G401 (cell line): ENCODE measurements at regions not wholly inside any gene's neighbourhood (a gene's known extent, or its start where the extent isn't known, plus 50 kb on each side); places are given as distances from the start of the nearest gene placed in this dataset.

Experiments used
- DNase-seq: peaks from one replicate; pipeline ENCODE4 v3.0.0-alpha.2; 2015; ENCODE audit warnings: low spot score
- in situ Hi-C: cut with HindIII; loops from 2 replicates; pipeline ENCODE4 v1.10.0; 2016; ENCODE audit warnings: low sequenced_read_pairs, mixed read lengths

DNA sequence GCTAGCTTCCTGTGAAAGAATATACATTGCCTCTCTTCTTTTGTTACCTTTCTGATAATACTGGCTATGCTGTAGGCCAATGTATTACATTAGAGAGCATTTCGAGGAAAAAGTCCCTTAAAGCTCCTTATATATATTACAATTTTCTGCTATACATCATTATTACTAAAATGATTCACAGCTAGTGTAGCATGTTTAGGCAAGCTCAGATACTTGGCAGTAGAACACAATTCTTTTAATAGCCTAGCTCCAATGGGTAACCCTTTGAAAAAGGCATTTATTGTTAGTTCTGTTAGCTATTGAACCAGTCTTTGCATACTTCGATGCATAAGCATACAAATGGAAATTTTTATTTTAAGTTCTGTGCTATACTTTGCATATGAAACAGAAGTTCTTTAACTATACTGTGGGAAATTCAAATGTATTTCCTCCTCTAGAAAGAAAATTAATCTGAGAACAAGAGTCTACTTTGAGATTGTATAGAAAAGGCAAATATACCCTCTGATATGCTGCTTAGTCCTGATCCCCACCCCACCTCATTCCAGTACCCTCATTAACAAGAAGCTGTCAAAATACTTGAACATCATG lies 55.6 kb upstream of the SKAP2 start:
- in situ Hi-C loops: no loop called here
- no peak for DNase-seq

DNA sequence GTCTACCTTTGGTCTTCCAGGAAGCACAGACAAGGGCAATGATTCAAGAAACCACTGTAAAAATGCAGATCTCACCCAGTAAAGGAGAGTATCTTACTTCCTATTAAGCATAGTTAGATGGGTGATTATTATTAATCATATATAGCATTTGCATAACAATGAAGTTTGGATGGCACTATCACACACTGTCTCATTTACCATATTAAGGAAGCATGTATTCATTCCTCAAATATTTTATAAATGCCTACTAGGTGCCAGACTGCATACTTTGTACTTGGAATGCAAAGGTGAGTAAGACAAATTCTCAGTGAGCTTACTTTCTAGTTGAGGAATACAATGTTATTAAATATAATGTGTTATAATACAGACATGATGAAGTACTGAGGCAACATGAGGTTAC lies 53.9 kb upstream of the SKAP2 start:
- DNase-seq: no peak
- in situ Hi-C loops: no loop called here

- in situ Hi-C loops: no loop called here
- DNase-seq: no peak
Observed at GRCh38 chr7:26916779-26917320, 52.5 kb upstream of the SKAP2 start.

GRCh38 chr7:26916336-26916735 lies 51.9 kb upstream of the SKAP2 start:
- DNase-seq: no peak
- in situ Hi-C loops: no loop called here
